ENCODE measurements at regions not wholly inside any gene's neighbourhood (a gene's known extent, or its start where the extent isn't known, plus 50 kb on each side); places are given as distances from the start of the nearest gene placed in this dataset.

DNA sequence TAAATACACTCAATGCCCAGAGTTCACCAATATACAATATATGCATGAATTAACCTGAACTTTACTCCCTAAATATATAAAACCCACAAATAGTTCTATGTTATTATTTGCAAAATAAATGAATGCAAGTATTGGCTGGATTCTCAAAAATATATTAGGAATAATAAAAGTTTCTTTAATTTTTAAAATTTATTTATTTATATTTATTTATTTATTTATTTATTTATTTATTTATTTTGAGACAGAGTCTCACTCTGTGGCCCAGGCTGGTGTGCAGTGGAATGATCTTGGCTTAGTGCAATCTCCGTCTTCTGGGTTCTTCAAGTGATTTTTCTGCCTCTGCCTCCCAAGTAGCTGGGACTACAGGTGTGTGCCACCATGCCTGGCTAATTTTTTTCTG is 88.7 kb upstream of the TMEFF2 start:
- CTCF ChIA-PET (ENCODE audit: partially characterized antibody) = interaction anchor here (0.9 to 1.5 kb wide), 4 partner anchors 9 to 471 kb away, joined by 3 to 6 read pairs (median 3); no protein-coding TSS in a partner anchor
- Histone ChIP-seq H2BK120ac (replicated peaks; ENCODE audit: low read depth, low read length) (no peak overlapping the region), H3K14ac (ENCODE audit: insufficient read length) (no peak overlapping the region), H4K5ac (ENCODE audit: insufficient read length, low read depth, low read length) (no peak overlapping the region), H2BK20ac (ENCODE audit: low read length) (no peak overlapping the region), H3K4me2 (ENCODE audit: insufficient read depth in 1 of 2, low read depth in 2 of 2, low read length in 2 of 2) (no peak overlapping the region), H2BK12ac (ENCODE audit: low read depth, low read length) (no peak overlapping the region), H4K20me1 (replicated peaks in 1 of 2; ENCODE audit: control insufficient read depth in 1 of 2, insufficient read depth in 2 of 2, low read length in 2 of 2) (no peaks in the 10 kb centered on the region), H3K36me3 (ENCODE audit: control insufficient read depth in 2 of 4, insufficient read depth in 4 of 4, low read length in 3 of 4) (no peaks in the 10 kb centered on the region), H2BK5ac (ENCODE audit: low read depth, low read length) (no peak overlapping the region), H3K79me1 (ENCODE audit: low read depth, low read length) (no peaks in the 10 kb centered on the region), H3K23ac (ENCODE audit: insufficient read length) (no peak overlapping the region), H4K91ac (replicated peaks; ENCODE audit: insufficient read length, low read length) (no peak overlapping the region), H3K56ac (replicated peaks; ENCODE audit: insufficient read length, low read depth, low read length) (no peak overlapping the region), H3K23me2 (ENCODE audit: low read depth, low read length) (no peaks in the 10 kb centered on the region), H2AFZ (ENCODE audit: low read length) (no peak overlapping the region), H3K4me1 (replicated peaks in 1 of 4; ENCODE audit: control insufficient read depth in 3 of 4, insufficient read depth in 4 of 4, low read length in 3 of 4) (no peaks in the 10 kb centered on the region), H2AK5ac (ENCODE audit: low read depth, low read length) (no peak overlapping the region), H3K79me2 (ENCODE audit: control insufficient read depth in 1 of 2, insufficient read depth in 2 of 2, low read length in 2 of 2) (no peaks in the 10 kb centered on the region), H3K27ac (ENCODE audit: low read depth, low read length) (no peak overlapping the region), H3K4ac (replicated peaks; ENCODE audit: insufficient read length, low read depth, low read length) (no peak overlapping the region), H2BK15ac (ENCODE audit: low read length) (no peak overlapping the region), H4K8ac (ENCODE audit: extremely low read depth, insufficient read depth, low read length) (no peak overlapping the region), H3K9ac (replicated peaks in 1 of 4; ENCODE audit: extremely low read depth in 1 of 4, low read depth in 3 of 4, low read length in 3 of 4) (no peak overlapping the region), H3K27me3 (replicated peaks in 1 of 4; ENCODE audit: control insufficient read depth in 3 of 4, extremely low read depth in 1 of 4, insufficient read depth in 3 of 4, low read length in 3 of 4) (no peaks in the 10 kb centered on the region), H3K4me3 (ENCODE audit: extremely low read depth in 1 of 4, insufficient read depth in 2 of 4, low read depth in 3 of 4, low read length in 4 of 4) (no peak overlapping the region), H3K9me3 (ENCODE audit: insufficient read depth in 2 of 2, low read depth in 1 of 2, low read length in 1 of 2) (no peaks in the 10 kb centered on the region), H3K18ac (ENCODE audit: extremely low read depth, low read length) (no peak overlapping the region)
- TF ChIP-seq JUN (IDR thresholded peaks at IDR 0.05; ENCODE audit: low read depth, low read length) = no peak
- TF ChIP-seq GTF2F1 (IDR thresholded peaks at IDR 0.05; ENCODE audit: borderline replicate concordance, low read depth, low read length) = no peak
- no peak for TF ChIP-seq SAP30 (IDR thresholded peaks at IDR 0.05; ENCODE audit: insufficient read depth, insufficient replicate concordance, low read length)
- TF ChIP-seq GABPA (IDR thresholded peaks at IDR 0.05; ENCODE audit: borderline replicate concordance, insufficient read depth, low read length) = no peak
- TF ChIP-seq RXRA (IDR thresholded peaks at IDR 0.05; ENCODE audit: insufficient read depth, low read depth, low read length) = no peak
- TF ChIP-seq YY1 (IDR thresholded peaks at IDR 0.05; ENCODE audit: low read depth, low read length) = no peak
- TF ChIP-seq PHF8 (conservative IDR thresholded peaks at IDR 0.05; ENCODE audit: low read depth, low read length) = no peak
- no peak for TF ChIP-seq SRF (IDR thresholded peaks at IDR 0.05; ENCODE audit: low read depth, low read length)
- TF ChIP-seq NRF1 (IDR thresholded peaks at IDR 0.05; ENCODE audit: low read depth, low read length) = no peak
- no peak for TF ChIP-seq MAFK (IDR thresholded peaks at IDR 0.05; ENCODE audit: low read depth, low read length)
- no peak for TF ChIP-seq TBP (IDR thresholded peaks at IDR 0.05; ENCODE audit: low read depth, low read length)
- TF ChIP-seq SIX5 (IDR thresholded peaks at IDR 0.05; ENCODE audit: low read depth, low read length) = no peak
- TF ChIP-seq USF2 (IDR thresholded peaks at IDR 0.05; ENCODE audit: low read length) = no peak
- FAIRE-seq = no peak
- DNase-seq (ENCODE audit: low read depth in 1 of 2, low spot score in 2 of 2) = no peak
- POLR2A ChIA-PET (ENCODE audit: partially characterized antibody) = no interaction called here
- 81% methylated on average over 1 of the region's 1 CpG; no CpG with 5 or more reads in 1 of the 2 experiments for WGBS, 2 experiments (ENCODE audit: extremely low coverage in 1 of 2, insufficient coverage in 1 of 2, insufficient read length in 1 of 2, insufficient replicate concordance in 2 of 2, low coverage in 1 of 2, low lambda C conversion rate in 2 of 2, missing lambda C conversion rate in 1 of 2)
